Liver (tissue), 8 donors: ENCODE measurements at regions not wholly inside any gene's neighbourhood (a gene's known extent, or its start where the extent isn't known, plus 50 kb on each side); places are given as distances from the start of the nearest gene placed in this dataset.

Experiments used
- DNase-seq: peaks from one replicate; pipeline ENCODE4 v3.0.0-alpha.2; 2017; ENCODE audit warnings: low spot score
- H3K27ac ChIP-seq, 2 donors: one replicate each; pipeline ENCODE4 v1.7.0; 2013; ENCODE audit warnings: inconsistent platforms in 2 of 2, low read length in 2 of 2, control low read depth in 1 of 2, low read depth in 1 of 2, mild to moderate bottlenecking in 1 of 2
- H3K27me3 ChIP-seq, 4 donors: one replicate each; pipeline versions ENCODE4 v1.6.1 to v1.7.0; 2013; ENCODE audit warnings: low read length in 3 of 4, inconsistent platforms in 1 of 4, mild to moderate bottlenecking in 1 of 4, moderate library complexity in 1 of 4; ENCODE audit not compliant: control insufficient read depth in 4 of 4, insufficient read depth in 4 of 4
- H3K36me3 ChIP-seq, 4 donors: one replicate each; pipeline versions ENCODE4 v1.6.1 to v1.7.0; 2013; ENCODE audit warnings: low read length in 3 of 4, mild to moderate bottlenecking in 3 of 4, low read depth in 1 of 4, moderate library complexity in 1 of 4; ENCODE audit not compliant: control insufficient read depth in 4 of 4, insufficient read depth in 3 of 4
- H3K4me1 ChIP-seq, 4 donors: one replicate each; pipeline versions ENCODE4 v1.6.1 to v1.7.0; 2013; ENCODE audit warnings: low read length in 3 of 4, mild to moderate bottlenecking in 3 of 4, moderate library complexity in 1 of 4; ENCODE audit not compliant: control insufficient read depth in 4 of 4, insufficient read depth in 4 of 4
- H3K4me3 ChIP-seq, 3 donors: one replicate each; pipeline versions ENCODE4 v1.6.1 to v1.7.0; 2013; ENCODE audit warnings: low read length in 3 of 3, control low read depth in 1 of 3, low read depth in 1 of 3, mild to moderate bottlenecking in 1 of 3
- H3K9ac ChIP-seq, 2 donors: one replicate each; pipeline ENCODE4 v1.7.0; 2013; ENCODE audit warnings: low read length in 2 of 2, mild to moderate bottlenecking in 2 of 2, moderate library complexity in 2 of 2, control low read depth in 1 of 2, low read depth in 1 of 2
- H3K9me3 ChIP-seq, 4 donors: one replicate each; pipeline versions ENCODE4 v1.6.1 to v1.7.0; 2013; ENCODE audit warnings: low read length in 3 of 4; ENCODE audit not compliant: control insufficient read depth in 4 of 4
- EGR1 ChIP-seq, 2 donors: IDR thresholded peaks; 2 replicates each; pipeline ENCODE4 v1.6.1; 2016 to 2018; ENCODE audit warnings: antibody characterized with exemption in 2 of 2, low read depth in 2 of 2
- FOXA1 ChIP-seq: IDR thresholded peaks from 2 replicates; pipeline ENCODE4 v1.6.1; 2016; ENCODE audit warnings: antibody characterized with exemption
- FOXA2 ChIP-seq: IDR thresholded peaks from 2 replicates; pipeline ENCODE4 v1.6.1; 2016; ENCODE audit warnings: antibody characterized with exemption
- HNF4A ChIP-seq, 2 donors: conservative IDR thresholded peaks; 2 replicates each; pipeline ENCODE4 v1.6.1; 2016; ENCODE audit warnings: antibody characterized with exemption in 2 of 2, mild to moderate bottlenecking in 2 of 2
- HNF4G ChIP-seq: IDR thresholded peaks from 2 replicates; pipeline ENCODE4 v1.6.1; 2016; ENCODE audit warnings: antibody characterized with exemption
- JUND ChIP-seq, 2 donors: IDR thresholded peaks; 2 replicates each; pipeline ENCODE4 v1.6.1; 2016; ENCODE audit warnings: antibody characterized with exemption in 2 of 2
- NR2F2 ChIP-seq: IDR thresholded peaks from 2 replicates; pipeline ENCODE4 v1.6.1; 2016; ENCODE audit warnings: antibody characterized with exemption
- RAD21 ChIP-seq, 2 donors: IDR thresholded peaks; 2 replicates each; pipeline ENCODE4 v1.6.1; 2016; ENCODE audit warnings: antibody characterized with exemption in 2 of 2, mild to moderate bottlenecking in 2 of 2
- SP1 ChIP-seq: IDR thresholded peaks from 2 replicates; pipeline ENCODE4 v1.6.1; 2018; ENCODE audit warnings: antibody characterized with exemption, mild to moderate bottlenecking
- TAF1 ChIP-seq: conservative IDR thresholded peaks from 2 replicates; pipeline ENCODE4 v1.6.1; 2016; ENCODE audit warnings: antibody characterized with exemption, mild to moderate bottlenecking
- YY1 ChIP-seq: IDR thresholded peaks from 2 replicates; pipeline ENCODE4 v1.6.1; 2016; ENCODE audit warnings: antibody characterized with exemption, mild to moderate bottlenecking
- WGBS: extraction: QIAGEN DNeasy Blood & Tissue Kit; methylation state at CpG from one replicate; pipeline ENCODE4 v1.1.7; 2013; 5-methylcytosine and 5-hydroxymethylcytosine counted together
- TF ChIP-seq, protein P1 (sequence below): IDR thresholded peaks from 2 replicates; pipeline ENCODE4 v1.6.1; 2016; ENCODE audit warnings: antibody characterized with exemption
- TF ChIP-seq, protein P2 (sequence below): IDR thresholded peaks from 2 replicates; pipeline ENCODE4 v1.6.1; 2016; ENCODE audit warnings: antibody characterized with exemption
- TF ChIP-seq, protein P3 (sequence below): IDR thresholded peaks from 2 replicates; pipeline ENCODE4 v1.6.1; 2016; ENCODE audit warnings: antibody characterized with exemption
- TF ChIP-seq, protein P4 (sequence below): IDR thresholded peaks from 2 replicates; pipeline ENCODE4 v1.6.1; 2016; ENCODE audit warnings: antibody characterized with exemption, mild to moderate bottlenecking
- TF ChIP-seq, protein P5 (sequence below): fragments of 150-350 bp; IDR thresholded peaks from 2 replicates; pipeline ENCODE4 v1.5.1; 2017; ENCODE audit warnings: improper control_type of control experiment, low read depth, low read length; ENCODE audit not compliant: missing input control
- donor health status: healthy.
- donor health status: healthy.
- donor health status: healthy.
- donor health status: healthy.
- donor health status: healthy.

DNA sequence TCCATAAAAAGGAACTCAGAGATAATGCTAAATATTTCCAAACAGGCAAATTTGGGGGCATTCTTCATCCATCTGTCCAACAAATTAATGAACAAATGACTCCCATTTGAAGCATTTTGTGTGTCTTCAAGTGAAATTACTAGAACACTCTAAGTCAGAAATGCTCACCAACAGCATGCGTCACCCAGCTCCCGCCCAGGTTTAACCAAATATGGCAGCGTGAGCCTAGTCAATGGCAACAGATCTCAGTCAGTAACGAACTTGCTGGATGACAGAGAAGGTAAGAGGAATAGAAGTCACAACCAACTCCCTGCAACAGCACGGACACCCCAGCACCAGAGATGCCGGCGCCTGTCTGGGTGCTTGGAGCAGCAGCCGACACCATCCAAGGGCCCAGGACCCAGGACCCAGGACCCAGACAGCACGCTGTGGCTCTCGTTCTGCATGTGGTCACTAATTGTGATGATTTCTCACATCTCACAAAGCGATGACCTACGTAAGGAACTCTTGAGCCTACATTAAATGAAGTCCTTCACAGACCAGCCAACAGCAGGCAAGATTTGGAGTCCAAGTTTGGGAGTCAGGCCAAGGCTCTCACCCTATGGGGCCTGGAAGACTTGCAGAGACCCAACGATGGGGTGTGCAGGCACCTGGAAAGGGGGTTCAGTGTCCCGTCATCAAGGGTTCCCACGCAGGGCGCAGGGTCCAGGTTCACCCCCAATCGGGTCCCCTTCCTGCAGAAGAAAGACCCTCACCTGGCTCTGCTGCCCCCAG, 556.9 kb downstream of the BRD1 start:
- Histone ChIP-seq H3K27ac (no peak overlapping the region), H3K27me3 (peaks cover 0 to 14% (median 1%) of the 10 kb centered on the region in 4 donors), H3K4me1 (no peaks in the 10 kb centered on the region), H3K9me3 (no peaks in the 10 kb centered on the region), H3K4me3 (no peak overlapping the region), H3K36me3 (no peaks in the 10 kb centered on the region), H3K9ac (no peak overlapping the region)
- no peak for DNase-seq
- WGBS, result 87% methylated on average over 17 of the region's 17 CpGs
- no peak for TF ChIP-seq YY1
- TF ChIP-seq, protein P1, sequence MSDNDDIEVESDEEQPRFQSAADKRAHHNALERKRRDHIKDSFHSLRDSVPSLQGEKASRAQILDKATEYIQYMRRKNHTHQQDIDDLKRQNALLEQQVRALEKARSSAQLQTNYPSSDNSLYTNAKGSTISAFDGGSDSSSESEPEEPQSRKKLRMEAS, result no peak
- TF ChIP-seq, protein P2, sequence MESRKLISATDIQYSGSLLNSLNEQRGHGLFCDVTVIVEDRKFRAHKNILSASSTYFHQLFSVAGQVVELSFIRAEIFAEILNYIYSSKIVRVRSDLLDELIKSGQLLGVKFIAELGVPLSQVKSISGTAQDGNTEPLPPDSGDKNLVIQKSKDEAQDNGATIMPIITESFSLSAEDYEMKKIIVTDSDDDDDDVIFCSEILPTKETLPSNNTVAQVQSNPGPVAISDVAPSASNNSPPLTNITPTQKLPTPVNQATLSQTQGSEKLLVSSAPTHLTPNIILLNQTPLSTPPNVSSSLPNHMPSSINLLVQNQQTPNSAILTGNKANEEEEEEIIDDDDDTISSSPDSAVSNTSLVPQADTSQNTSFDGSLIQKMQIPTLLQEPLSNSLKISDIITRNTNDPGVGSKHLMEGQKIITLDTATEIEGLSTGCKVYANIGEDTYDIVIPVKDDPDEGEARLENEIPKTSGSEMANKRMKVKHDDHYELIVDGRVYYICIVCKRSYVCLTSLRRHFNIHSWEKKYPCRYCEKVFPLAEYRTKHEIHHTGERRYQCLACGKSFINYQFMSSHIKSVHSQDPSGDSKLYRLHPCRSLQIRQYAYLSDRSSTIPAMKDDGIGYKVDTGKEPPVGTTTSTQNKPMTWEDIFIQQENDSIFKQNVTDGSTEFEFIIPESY, result no peak
- no peak for TF ChIP-seq JUND (IDR thresholded peaks at IDR 0.05)
- TF ChIP-seq RAD21 (IDR thresholded peaks at IDR 0.05), result no peak
- no peak for TF ChIP-seq SP1
- TF ChIP-seq FOXA2, result no peak
- no peak for TF ChIP-seq FOXA1
- no peak for TF ChIP-seq HNF4A (conservative IDR thresholded peaks at IDR 0.05)
- no peak for TF ChIP-seq HNF4G
- TF ChIP-seq, protein P3, sequence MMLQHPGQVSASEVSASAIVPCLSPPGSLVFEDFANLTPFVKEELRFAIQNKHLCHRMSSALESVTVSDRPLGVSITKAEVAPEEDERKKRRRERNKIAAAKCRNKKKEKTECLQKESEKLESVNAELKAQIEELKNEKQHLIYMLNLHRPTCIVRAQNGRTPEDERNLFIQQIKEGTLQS, result no peak
- no peak for TF ChIP-seq EGR1 (IDR thresholded peaks at IDR 0.05; ENCODE audit: low read depth in 2 of 2)
- TF ChIP-seq NR2F2, result no peak
- TF ChIP-seq, protein P4, sequence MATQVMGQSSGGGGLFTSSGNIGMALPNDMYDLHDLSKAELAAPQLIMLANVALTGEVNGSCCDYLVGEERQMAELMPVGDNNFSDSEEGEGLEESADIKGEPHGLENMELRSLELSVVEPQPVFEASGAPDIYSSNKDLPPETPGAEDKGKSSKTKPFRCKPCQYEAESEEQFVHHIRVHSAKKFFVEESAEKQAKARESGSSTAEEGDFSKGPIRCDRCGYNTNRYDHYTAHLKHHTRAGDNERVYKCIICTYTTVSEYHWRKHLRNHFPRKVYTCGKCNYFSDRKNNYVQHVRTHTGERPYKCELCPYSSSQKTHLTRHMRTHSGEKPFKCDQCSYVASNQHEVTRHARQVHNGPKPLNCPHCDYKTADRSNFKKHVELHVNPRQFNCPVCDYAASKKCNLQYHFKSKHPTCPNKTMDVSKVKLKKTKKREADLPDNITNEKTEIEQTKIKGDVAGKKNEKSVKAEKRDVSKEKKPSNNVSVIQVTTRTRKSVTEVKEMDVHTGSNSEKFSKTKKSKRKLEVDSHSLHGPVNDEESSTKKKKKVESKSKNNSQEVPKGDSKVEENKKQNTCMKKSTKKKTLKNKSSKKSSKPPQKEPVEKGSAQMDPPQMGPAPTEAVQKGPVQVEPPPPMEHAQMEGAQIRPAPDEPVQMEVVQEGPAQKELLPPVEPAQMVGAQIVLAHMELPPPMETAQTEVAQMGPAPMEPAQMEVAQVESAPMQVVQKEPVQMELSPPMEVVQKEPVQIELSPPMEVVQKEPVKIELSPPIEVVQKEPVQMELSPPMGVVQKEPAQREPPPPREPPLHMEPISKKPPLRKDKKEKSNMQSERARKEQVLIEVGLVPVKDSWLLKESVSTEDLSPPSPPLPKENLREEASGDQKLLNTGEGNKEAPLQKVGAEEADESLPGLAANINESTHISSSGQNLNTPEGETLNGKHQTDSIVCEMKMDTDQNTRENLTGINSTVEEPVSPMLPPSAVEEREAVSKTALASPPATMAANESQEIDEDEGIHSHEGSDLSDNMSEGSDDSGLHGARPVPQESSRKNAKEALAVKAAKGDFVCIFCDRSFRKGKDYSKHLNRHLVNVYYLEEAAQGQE, result no peak
- TF ChIP-seq, protein P5, sequence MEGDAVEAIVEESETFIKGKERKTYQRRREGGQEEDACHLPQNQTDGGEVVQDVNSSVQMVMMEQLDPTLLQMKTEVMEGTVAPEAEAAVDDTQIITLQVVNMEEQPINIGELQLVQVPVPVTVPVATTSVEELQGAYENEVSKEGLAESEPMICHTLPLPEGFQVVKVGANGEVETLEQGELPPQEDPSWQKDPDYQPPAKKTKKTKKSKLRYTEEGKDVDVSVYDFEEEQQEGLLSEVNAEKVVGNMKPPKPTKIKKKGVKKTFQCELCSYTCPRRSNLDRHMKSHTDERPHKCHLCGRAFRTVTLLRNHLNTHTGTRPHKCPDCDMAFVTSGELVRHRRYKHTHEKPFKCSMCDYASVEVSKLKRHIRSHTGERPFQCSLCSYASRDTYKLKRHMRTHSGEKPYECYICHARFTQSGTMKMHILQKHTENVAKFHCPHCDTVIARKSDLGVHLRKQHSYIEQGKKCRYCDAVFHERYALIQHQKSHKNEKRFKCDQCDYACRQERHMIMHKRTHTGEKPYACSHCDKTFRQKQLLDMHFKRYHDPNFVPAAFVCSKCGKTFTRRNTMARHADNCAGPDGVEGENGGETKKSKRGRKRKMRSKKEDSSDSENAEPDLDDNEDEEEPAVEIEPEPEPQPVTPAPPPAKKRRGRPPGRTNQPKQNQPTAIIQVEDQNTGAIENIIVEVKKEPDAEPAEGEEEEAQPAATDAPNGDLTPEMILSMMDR, result no peak

DNA sequence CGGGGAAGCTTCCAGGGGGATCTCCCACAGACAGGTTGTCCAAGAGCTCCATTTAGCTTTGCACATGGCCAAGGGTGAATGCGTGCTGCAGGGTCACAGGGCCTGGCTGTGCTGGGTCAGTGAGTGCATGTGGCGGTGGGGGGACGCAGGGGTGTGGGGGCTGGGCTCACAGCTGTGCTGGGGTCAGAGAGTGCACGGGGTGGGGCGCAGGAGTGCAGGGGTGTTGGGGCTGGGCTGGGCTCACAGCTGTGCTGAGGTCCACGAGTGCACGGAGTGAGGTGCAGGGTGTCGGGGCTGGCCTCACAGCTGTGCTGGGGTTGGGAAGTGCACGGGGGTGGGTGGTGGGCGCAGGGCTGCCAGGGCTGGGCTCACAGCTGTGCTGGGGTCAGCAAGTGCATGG, 557.7 kb downstream of the BRD1 start:
- Histone ChIP-seq H3K9ac (no peak overlapping the region), H3K4me1 (no peaks in the 10 kb centered on the region), H3K27ac (no peak overlapping the region), H3K9me3 (no peaks in the 10 kb centered on the region), H3K4me3 (no peak overlapping the region), H3K27me3 (peaks cover 0 to 14% (median 1%) of the 10 kb centered on the region in 4 donors), H3K36me3 (no peaks in the 10 kb centered on the region)
- WGBS, result 12% methylated on average over 11 of the region's 11 CpGs
- TF ChIP-seq, protein P3, result no peak
- TF ChIP-seq RAD21 (IDR thresholded peaks at IDR 0.05), result no peak
- TF ChIP-seq, protein P1, result no peak
- TF ChIP-seq HNF4A (conservative IDR thresholded peaks at IDR 0.05), result no peak
- no peak for TF ChIP-seq TAF1
- TF ChIP-seq JUND (IDR thresholded peaks at IDR 0.05), result no peak
- TF ChIP-seq, protein P2, result no peak
- no peak for TF ChIP-seq YY1
- no peak for TF ChIP-seq FOXA2
- no peak for TF ChIP-seq FOXA1
- DNase-seq, result no peak
